Stimulated activated CD4-positive, alpha-beta T cell treated with anti-CD3 and anti-CD28 coated beads, Interleukin-15, amount 100 ng/mL, for 24 hours (primary cell): ENCODE measurements at regions not wholly inside any gene's neighbourhood (a gene's known extent, or its start where the extent isn't known, plus 50 kb on each side); places are given as distances from the start of the nearest gene placed in this dataset.
"Not testable (repeated sequence)": the region's sequence is repeated elsewhere in the genome, so short reads cannot be mapped to it uniquely, and the experiment has no call there.

Source experiments
- DNase-seq: peaks from one replicate; pipeline ENCODE4 v3.0.0-alpha.2; 2020

GRCh38 chr13:109427148-109427547, 359.2 kb downstream of the IRS2 start:
- no peak for DNase-seq

GRCh38 chr13:109426690-109426990, 359.7 kb downstream of the IRS2 start:
- no peak for DNase-seq

DNA sequence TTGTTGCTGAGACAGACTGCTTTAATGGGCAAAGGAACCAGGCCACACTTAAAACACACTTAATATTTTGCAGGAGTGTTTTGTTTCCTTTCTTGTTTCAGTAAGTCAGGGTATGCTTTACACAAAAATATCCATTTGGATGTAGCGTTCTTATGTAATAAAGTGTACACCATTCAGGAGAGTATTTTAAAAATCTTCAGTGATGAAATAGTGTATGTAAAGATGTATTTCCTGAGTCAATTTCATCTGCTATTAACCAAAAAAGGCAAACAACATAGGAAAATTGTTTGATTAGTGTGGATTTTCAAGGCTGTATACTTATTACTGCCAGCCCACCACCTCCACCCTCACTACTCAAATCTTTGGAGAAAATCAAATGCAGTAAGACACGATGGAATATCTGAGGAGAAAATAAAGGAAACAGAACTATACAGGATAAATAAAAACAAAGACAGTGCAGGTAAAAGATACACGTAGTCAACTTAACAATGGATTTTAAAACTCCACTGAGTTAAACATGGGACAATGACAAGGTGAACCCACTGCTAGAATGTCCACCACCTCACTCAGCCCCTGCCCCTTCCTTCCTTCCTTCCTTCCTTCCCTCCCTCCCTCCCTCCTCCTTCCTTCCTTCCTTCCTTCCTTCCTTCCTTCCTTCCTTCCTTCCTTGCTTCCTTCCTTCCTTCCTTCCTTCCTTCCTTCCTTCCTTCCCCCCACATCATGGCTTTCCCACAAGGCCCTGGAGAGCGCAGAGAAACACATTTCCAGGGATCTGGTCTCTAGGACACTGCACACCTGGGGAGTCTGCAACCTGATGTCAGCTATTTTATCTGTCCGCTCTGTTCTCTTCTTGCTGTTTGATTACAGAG, 360.3 kb downstream of the IRS2 start:
- no peak for DNase-seq

DNA sequence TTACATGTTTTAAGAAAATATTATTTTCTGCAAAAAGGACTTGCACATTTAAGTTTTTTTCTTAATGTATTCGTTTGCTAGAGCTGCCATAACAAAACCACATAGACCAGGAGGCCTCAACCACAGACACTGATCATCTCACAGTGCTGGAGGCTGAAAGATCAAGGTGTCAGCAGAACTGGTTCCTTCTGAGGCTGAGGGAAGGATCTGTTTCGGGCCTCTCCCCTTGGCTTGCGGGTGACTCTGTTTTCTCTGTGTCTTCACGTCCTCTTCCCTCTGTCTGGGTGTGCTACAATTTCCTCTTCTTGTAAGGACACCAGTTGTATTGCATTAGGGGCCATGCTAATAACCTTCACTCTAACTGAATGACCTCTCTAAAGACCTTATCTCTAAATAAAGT, 364.2 kb downstream of the IRS2 start:
- no peak for DNase-seq

GRCh38 chr13:109419896-109420295, 366.5 kb downstream of the IRS2 start:
- DNase-seq: no peak

DNA sequence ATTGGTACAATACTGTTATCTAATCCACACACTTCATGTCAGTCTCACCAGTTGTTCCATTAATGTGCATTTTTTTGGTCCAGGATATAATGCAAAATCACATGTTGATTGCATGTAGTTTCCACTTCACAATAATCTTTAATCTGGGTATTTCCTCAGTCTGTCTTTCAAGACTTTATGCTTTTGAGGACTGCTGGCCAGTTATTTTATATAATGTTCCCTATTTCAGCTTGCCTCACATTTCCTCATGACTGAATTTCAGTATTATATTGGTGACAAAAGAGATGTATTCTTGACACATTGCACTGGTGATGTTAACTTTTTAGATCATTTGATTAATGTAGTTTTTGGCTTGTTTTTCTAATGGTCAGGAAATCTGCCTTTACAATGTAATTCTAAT, 368.3 kb downstream of the IRS2 start:
- DNase-seq: no peak

DNA sequence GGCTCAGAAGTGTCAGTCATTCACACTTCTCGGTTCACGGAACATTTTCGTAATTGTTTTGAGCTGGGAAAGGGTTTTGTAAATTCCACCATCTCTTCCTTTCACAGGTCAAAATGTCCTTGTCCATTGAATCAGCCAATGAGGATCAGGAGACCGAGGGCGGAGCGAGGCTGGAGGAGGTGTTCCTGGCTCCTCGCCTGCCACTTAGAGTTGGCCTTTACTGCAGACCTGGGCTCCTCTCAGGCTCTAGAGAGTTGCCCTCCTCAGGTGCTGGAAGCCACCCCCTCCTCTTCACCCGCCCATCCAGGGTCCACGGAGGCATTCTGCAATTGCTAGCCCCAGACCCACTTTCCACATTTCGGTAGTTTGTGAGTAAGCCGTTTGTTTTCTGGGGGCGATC, 370.4 kb downstream of the IRS2 start:
- no peak for DNase-seq

GRCh38 chr13:109415057-109415456, 371.3 kb downstream of the IRS2 start:
- DNase-seq: no peak

GRCh38 chr13:109412283-109412901, 374.0 kb downstream of the IRS2 start:
- no peak for DNase-seq

- DNase-seq: no peak
Observed at GRCh38 chr13:109410868-109411267, 375.5 kb downstream of the IRS2 start.

- DNase-seq: no peak
Observed at GRCh38 chr13:109408591-109409382, 377.6 kb downstream of the IRS2 start.

- DNase-seq: no peak
Observed at GRCh38 chr13:109406376-109406992, 379.9 kb downstream of the IRS2 start.

DNA sequence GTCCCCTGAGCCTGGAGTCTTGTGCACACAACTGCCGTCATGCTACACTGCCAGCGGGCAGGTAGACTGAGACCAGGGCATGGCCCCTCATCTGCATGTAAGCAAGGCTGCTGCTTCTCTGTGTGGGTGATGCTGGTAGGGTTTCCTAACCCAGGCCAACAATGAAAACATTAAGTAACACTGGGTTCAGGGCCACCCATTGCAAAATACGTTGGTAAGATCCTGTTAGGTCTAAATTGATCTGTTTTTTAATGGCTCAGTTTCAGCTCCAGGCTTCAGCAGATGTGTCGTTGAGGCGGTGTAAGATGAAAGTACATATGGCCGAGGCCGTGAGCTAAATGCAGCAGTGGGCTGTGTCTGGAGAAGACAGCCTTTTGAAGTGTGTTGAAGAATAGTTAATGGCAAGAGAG, 383.4 kb downstream of the IRS2 start:
- no peak for DNase-seq

DNA sequence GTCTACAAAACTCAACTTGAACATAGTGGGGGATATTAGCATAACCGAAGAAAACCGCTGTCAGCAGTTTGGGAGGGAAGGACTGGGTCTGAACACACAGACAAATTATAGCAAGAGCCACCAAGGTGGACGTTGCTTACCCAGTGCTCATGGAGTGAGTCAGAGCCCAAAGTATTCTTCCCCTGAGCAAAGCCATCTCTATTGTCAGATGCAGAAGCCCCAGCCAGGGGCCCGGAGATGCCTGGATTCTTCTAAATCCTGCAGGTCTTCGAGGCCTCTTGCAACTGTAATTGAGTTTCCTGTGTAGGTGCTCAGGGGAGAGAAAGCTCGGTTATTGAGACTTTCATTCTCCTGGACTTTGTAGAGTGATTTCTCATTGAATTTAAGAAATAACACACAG, 384.5 kb downstream of the IRS2 start:
- DNase-seq: no peak

DNA sequence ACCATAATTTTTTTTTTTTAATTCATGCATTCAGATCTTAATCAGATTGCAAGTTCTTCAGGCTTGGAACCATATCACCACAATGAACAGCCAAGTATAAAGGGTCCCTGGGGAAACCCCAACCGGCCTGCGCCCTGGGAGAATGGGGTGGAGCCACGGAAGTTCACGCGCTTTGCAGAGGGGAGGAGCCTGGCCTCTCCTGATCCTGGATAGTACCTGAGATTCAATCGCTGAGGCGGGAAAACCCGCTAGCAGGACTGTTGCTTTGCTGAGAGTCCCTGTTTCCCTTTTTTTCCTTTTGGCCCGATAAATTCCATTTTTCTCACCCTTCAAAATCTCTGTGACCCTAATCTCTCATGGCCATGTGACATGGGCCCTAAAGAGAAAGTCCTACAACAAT, 385.1 kb downstream of the IRS2 start:
- DNase-seq: no peak

GRCh38 chr13:109400624-109401257, 385.6 kb downstream of the IRS2 start:
- DNase-seq: no peak

GRCh38 chr13:109400209-109400608, 386.2 kb downstream of the IRS2 start:
- no peak for DNase-seq

DNA sequence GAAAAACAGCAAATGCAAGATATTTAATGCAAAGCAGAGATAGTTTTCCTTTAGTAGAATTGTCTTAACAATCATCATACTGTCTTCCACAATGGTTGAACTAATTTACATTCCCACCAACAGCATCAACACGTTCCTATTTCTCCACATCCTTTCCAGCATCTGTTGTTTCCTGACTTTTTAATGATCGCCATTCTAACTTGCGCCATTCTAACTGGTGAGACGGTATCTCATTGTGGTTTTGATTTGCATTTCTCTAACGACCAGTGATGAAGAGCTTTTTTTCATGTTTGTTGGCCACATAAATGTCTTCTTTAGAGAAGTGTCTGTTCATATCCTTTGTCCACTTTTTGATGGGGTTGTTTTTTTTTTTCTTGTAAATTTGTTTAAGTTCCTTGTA, 388.3 kb downstream of the IRS2 start:
- DNase-seq: not testable (repeated sequence)

DNA sequence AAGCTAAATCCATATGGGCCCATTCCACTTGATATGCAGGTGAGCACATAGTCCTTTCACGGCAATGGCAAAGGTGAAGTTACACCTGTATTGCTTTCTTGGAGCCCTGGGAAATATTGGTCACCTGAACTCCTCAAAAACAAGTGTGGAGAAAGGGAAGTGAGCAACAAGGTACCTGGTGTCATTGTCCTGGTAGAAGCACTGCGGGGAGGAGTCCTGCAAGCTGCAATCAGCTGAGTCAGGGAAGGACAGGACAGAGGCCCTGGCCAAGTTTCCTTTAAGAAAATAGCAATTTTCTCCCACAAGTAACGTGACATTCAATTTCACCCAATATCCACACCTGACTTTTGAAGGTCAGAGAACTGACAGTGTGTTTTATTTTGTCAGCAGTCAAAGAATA, 389.1 kb downstream of the IRS2 start:
- DNase-seq: no peak

DNA sequence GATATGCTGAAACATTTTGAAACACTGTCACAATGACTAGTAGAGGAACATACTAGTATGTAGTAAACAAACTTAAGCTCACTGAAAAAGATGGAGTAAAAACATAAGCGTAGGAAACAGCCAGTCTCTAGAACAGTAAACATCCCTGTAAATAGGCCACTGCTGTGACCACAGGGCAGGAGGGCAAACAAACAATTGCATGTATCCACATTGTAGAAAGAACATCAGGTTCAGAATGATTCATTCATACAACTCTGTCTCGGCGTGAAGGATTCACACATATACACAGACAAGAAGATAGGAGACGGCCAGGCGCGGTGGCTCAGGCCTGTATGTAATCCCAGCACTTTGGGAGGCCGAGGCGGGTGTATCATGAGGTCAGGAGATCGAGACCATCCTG, 390.1 kb downstream of the IRS2 start:
- no peak for DNase-seq

GRCh38 chr13:109395014-109395413, 391.4 kb downstream of the IRS2 start:
- no peak for DNase-seq

GRCh38 chr13:109394311-109394988, 391.9 kb downstream of the IRS2 start:
- no peak for DNase-seq
